Neural progenitor cell (in vitro differentiated cells): ENCODE measurements at regions not wholly inside any gene's neighbourhood (a gene's known extent, or its start where the extent isn't known, plus 50 kb on each side); places are given as distances from the start of the nearest gene placed in this dataset.

Experiments used
- CTCF ChIP-seq: fragments of 200-600 bp; sonication (generic); IDR thresholded peaks from 2 replicates; pipeline ENCODE4 v1.5.1; 2017; ENCODE audit warnings: antibody characterized with exemption, mild to moderate bottlenecking
- EZH2phosphoT487 ChIP-seq: fragments of 200-600 bp; sonication (generic); IDR thresholded peaks from 2 replicates; pipeline ENCODE4 v1.6.1; 2017; ENCODE audit warnings: antibody characterized with exemption

GRCh38 chr7:68911754-68912153 is 686.5 kb upstream of the AUTS2 start:
- TF ChIP-seq EZH2phosphoT487 (no peak), CTCF (no peak)
